ENCODE measurements at regions not wholly inside any gene's neighbourhood (a gene's known extent, or its start where the extent isn't known, plus 50 kb on each side); places are given as distances from the start of the nearest gene placed in this dataset.

- TF ChIP-seq CTCF (conservative IDR thresholded peaks at IDR 0.05): no peak
- Mint-ChIP-seq H3K36me3 (ENCODE audit: insufficient read depth in 1 of 3, low read depth in 3 of 3) (no peaks in the 10 kb centered on the region), H3K27me3 (ENCODE audit: low read depth) (no peaks in the 10 kb centered on the region), H3K4me1 (peaks cover 0 to 2% of the 10 kb centered on the region in 2 experiments; a peak in 1 of 4 replicates), H3K4me3 (no peak overlapping the region), H3K27ac (no peak overlapping the region), H3K9me3 (no peaks in the 10 kb centered on the region)
- Histone ChIP-seq H3T11ph (ENCODE audit: low read length) (no peak overlapping the region), H2BK12ac (ENCODE audit: insufficient read length, low read depth, low read length) (no peak overlapping the region), H3K4me2 (ENCODE audit: insufficient read depth, insufficient read length, low read length) (no peak overlapping the region), H3K4me1 (ENCODE audit: insufficient read depth, low read length) (no peaks in the 10 kb centered on the region), H3K14ac (ENCODE audit: insufficient read depth, low read length) (no peak overlapping the region), H3K9ac (ENCODE audit: extremely low read depth, insufficient read length, low read length) (no peak overlapping the region), H4K8ac (replicated peaks; ENCODE audit: insufficient read length, low read depth, low read length) (no peak overlapping the region), H3K18ac (ENCODE audit: insufficient read length, low read depth, low read length) (no peak overlapping the region), H2AK5ac (ENCODE audit: insufficient read length, low read length) (no peak overlapping the region), H3K4ac (ENCODE audit: low read depth, low read length) (no peak overlapping the region), H4K91ac (ENCODE audit: insufficient read length, low read depth, low read length) (no peak overlapping the region), H3K56ac (ENCODE audit: insufficient read length, low read depth, low read length) (no peak overlapping the region), H3K9me3 (ENCODE audit: control insufficient read depth, low read depth, low read length) (no peaks in the 10 kb centered on the region), H2AFZ (ENCODE audit: low read length) (no peak overlapping the region), H3K23me2 (ENCODE audit: insufficient read length, low read depth, low read length, poor library complexity, severe bottlenecking) (no peaks in the 10 kb centered on the region), H4K5ac (ENCODE audit: insufficient read length, low read depth, low read length) (no peak overlapping the region), H2BK15ac (ENCODE audit: low read depth, low read length) (no peak overlapping the region), H2BK20ac (ENCODE audit: low read depth, low read length, poor library complexity, severe bottlenecking) (no peak overlapping the region), H2BK120ac (ENCODE audit: low read depth, low read length, poor library complexity, severe bottlenecking) (no peak overlapping the region), H3K79me2 (ENCODE audit: insufficient read depth, low read length) (no peaks in the 10 kb centered on the region), H3K27me3 (ENCODE audit: insufficient read depth, low read length) (no peaks in the 10 kb centered on the region), H2BK5ac (ENCODE audit: insufficient read length, low read length) (no peak overlapping the region), H4K20me1 (ENCODE audit: control insufficient read depth, insufficient read depth, insufficient read length) (no peaks in the 10 kb centered on the region), H3K23ac (ENCODE audit: insufficient read length, low read depth, low read length) (no peak overlapping the region), H3K27ac (ENCODE audit: insufficient read length, low read depth, low read length) (no peak overlapping the region), H3K79me1 (ENCODE audit: insufficient read depth, low read depth, low read length, poor library complexity, severe bottlenecking) (no peaks in the 10 kb centered on the region)
- WGBS (ENCODE audit: extremely low coverage, insufficient read length, low lambda C conversion rate): no CpG with 5 or more reads among the region's 5 CpGs
- no peak for DNase-seq
These were observed 122.6 kb downstream of the DKK1 start for GRCh38 chr10:52436664-52437063.
